Uterus (tissue), 3 donors: ENCODE measurements at regions not wholly inside any gene's neighbourhood (a gene's known extent, or its start where the extent isn't known, plus 50 kb on each side); places are given as distances from the start of the nearest gene placed in this dataset.

ENCODE experiments used
- DNase-seq, 2 donors: peaks; one replicate each; pipeline ENCODE4 v3.0.0-alpha.2; 2019 to 2020
- H3K27ac ChIP-seq, 2 donors: fragments of 200-600 bp; sonication (generic); 1 replicate in 1 of 2; 2 replicates in 1 of 2; pipeline ENCODE4 v1.5.1; 2016 to 2018
- H3K27me3 ChIP-seq, 2 donors: fragments of 200-600 bp; sonication (generic); one replicate each; pipeline ENCODE4 v1.5.1; 2018 to 2019; ENCODE audit warnings: control low read depth in 1 of 2
- H3K36me3 ChIP-seq, 2 donors: fragments of 200-600 bp; sonication (generic); one replicate each; pipeline ENCODE4 v1.5.1; 2019; ENCODE audit warnings: control low read depth in 1 of 2
- H3K4me1 ChIP-seq, 2 donors: fragments of 200-600 bp; sonication (generic); one replicate each; pipeline ENCODE4 v1.5.1; 2018 to 2019; ENCODE audit warnings: control low read depth in 1 of 2
- H3K4me3 ChIP-seq, 2 donors: fragments of 200-600 bp; sonication (generic); 1 replicate in 1 of 2; 2 replicates in 1 of 2; pipeline ENCODE4 v1.5.1; 2018 to 2019; ENCODE audit warnings: mild to moderate bottlenecking in 1 of 2
- H3K9me3 ChIP-seq, 2 donors: fragments of 200-600 bp; sonication (generic); one replicate each; pipeline ENCODE4 v1.5.1; 2019; ENCODE audit warnings: control low read depth in 1 of 2
- POLR2A ChIP-seq, 2 donors: fragments of 450-650 bp; IDR thresholded peaks; one replicate each; pipeline ENCODE4 v1.6.1; 2016; ENCODE audit warnings: antibody characterized with exemption in 2 of 2, mild to moderate bottlenecking in 1 of 2, moderate library complexity in 1 of 2
- intact Hi-C: fragments of 100-400 bp; cut with DNase I; formaldehyde crosslinking; loops from one replicate; pipeline ENCODE4 v1.15.1; 2023; ENCODE audit warnings: low total_unique reads
- TF ChIP-seq, protein P1 (sequence below), 4 experiments: fragments of 200-600 bp in 2 of 4; fragments of 450-650 bp in 2 of 4; sonication (generic) in 2 of 4; IDR thresholded peaks; one replicate each; pipeline ENCODE4 v1.5.1; 2016 to 2019; ENCODE audit warnings: antibody characterized with exemption in 4 of 4, mild to moderate bottlenecking in 2 of 4, moderate library complexity in 1 of 4
- donor health status: DM: yes; HTN: yes; CAD: no.

DNA sequence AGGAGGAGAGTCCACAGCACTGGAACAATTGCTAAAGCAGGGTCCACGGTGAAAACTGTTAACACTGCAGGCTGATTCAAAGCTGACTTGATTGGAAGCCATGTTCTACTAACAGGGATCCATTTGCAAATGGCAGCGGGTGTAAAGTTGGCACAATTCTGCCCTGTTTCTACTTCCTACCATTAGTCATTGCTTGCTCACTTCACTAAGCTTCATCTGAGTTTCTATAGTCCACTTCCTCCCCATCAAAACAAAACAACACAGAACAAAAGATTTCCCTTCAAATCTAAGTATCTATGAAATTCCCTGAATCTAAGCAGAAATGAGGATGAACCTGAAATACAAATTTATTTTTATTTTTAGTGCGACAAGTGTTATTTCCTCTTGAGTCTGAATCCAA is 187.4 kb upstream of the SOX11 start:
- intact Hi-C loops, result no loop called here
- TF ChIP-seq, protein P1, sequence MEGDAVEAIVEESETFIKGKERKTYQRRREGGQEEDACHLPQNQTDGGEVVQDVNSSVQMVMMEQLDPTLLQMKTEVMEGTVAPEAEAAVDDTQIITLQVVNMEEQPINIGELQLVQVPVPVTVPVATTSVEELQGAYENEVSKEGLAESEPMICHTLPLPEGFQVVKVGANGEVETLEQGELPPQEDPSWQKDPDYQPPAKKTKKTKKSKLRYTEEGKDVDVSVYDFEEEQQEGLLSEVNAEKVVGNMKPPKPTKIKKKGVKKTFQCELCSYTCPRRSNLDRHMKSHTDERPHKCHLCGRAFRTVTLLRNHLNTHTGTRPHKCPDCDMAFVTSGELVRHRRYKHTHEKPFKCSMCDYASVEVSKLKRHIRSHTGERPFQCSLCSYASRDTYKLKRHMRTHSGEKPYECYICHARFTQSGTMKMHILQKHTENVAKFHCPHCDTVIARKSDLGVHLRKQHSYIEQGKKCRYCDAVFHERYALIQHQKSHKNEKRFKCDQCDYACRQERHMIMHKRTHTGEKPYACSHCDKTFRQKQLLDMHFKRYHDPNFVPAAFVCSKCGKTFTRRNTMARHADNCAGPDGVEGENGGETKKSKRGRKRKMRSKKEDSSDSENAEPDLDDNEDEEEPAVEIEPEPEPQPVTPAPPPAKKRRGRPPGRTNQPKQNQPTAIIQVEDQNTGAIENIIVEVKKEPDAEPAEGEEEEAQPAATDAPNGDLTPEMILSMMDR (IDR thresholded peaks at IDR 0.05), result no peak
- no peak for TF ChIP-seq POLR2A (IDR thresholded peaks at IDR 0.05)
- Histone ChIP-seq H3K27ac (no peak overlapping the region), H3K4me1 (no peaks in the 10 kb centered on the region), H3K4me3 (no peak overlapping the region), H3K36me3 (no peaks in the 10 kb centered on the region), H3K27me3 (no peaks in the 10 kb centered on the region), H3K9me3 (no peaks in the 10 kb centered on the region)
- DNase-seq, result no peak

DNA sequence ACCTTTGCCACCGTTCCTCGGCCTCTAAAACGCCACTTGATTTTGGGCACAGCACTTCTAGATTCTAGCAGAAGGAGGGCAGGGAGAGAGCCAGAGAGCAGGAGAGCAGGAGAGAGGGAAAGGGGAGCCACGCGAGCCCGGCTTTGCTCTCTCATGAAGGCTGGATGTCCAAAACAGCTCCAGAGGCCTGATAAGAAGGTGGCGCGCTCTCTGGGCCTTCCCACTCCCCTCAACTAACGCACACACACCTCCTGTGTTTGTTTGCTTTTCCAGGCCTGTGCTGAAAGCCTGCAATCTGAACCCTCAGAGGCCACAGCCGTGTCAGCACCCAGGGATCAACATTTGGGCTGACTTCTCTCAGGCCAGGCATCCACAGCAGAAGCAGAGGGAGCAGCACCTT is 184.8 kb upstream of the SOX11 start:
- Histone ChIP-seq H3K27me3 (no peaks in the 10 kb centered on the region), H3K4me3 (no peak overlapping the region), H3K36me3 (no peaks in the 10 kb centered on the region), H3K9me3 (no peaks in the 10 kb centered on the region), H3K27ac (no peak overlapping the region), H3K4me1 (no peaks in the 10 kb centered on the region)
- no peak for DNase-seq
- no peak for TF ChIP-seq POLR2A (IDR thresholded peaks at IDR 0.05)
- TF ChIP-seq, protein P1 (IDR thresholded peaks at IDR 0.05), result no peak
- intact Hi-C loops, result no loop called here

- no peak overlapping the region for H3K27ac ChIP-seq
- no peaks in the 10 kb centered on the region for H3K36me3 ChIP-seq
- DNase-seq, result no peak
- no peaks in the 10 kb centered on the region for H3K4me1 ChIP-seq
- TF ChIP-seq POLR2A (IDR thresholded peaks at IDR 0.05), result no peak
- TF ChIP-seq, protein P1 (IDR thresholded peaks at IDR 0.05), result no peak
- intact Hi-C loops, result no loop called here
- H3K9me3 ChIP-seq, result no peaks in the 10 kb centered on the region
- H3K4me3 ChIP-seq, result no peak overlapping the region
- no peaks in the 10 kb centered on the region for H3K27me3 ChIP-seq
These were observed 182.8 kb upstream of the SOX11 start for GRCh38 chr2:5509362-5509761.

GRCh38 chr2:5510082-5510481 is 182.1 kb upstream of the SOX11 start:
- Histone ChIP-seq H3K4me1 (no peaks in the 10 kb centered on the region), H3K36me3 (no peaks in the 10 kb centered on the region), H3K27ac (no peak overlapping the region), H3K9me3 (no peaks in the 10 kb centered on the region), H3K27me3 (no peaks in the 10 kb centered on the region), H3K4me3 (no peak overlapping the region)
- TF ChIP-seq, protein P1 (IDR thresholded peaks at IDR 0.05), result no peak
- TF ChIP-seq POLR2A (IDR thresholded peaks at IDR 0.05), result no peak
- intact Hi-C loops, result no loop called here
- DNase-seq, result no peak

GRCh38 chr2:5515693-5516092 is 176.5 kb upstream of the SOX11 start:
- TF ChIP-seq, protein P1 (IDR thresholded peaks at IDR 0.05), result no peak
- TF ChIP-seq POLR2A (IDR thresholded peaks at IDR 0.05), result no peak
- no peak overlapping the region for H3K4me3 ChIP-seq
- H3K9me3 ChIP-seq, result no peaks in the 10 kb centered on the region
- H3K27me3 ChIP-seq, result no peaks in the 10 kb centered on the region
- no peaks in the 10 kb centered on the region for H3K4me1 ChIP-seq
- no peak overlapping the region for H3K27ac ChIP-seq
- DNase-seq, result no peak
- no peaks in the 10 kb centered on the region for H3K36me3 ChIP-seq
- intact Hi-C loops, result no loop called here
